Forelimb muscle (tissue), 1 donor: ENCODE measurements at regions not wholly inside any gene's neighbourhood (a gene's known extent, or its start where the extent isn't known, plus 50 kb on each side); places are given as distances from the start of the nearest gene placed in this dataset.

Source experiments
- DNase-seq: peaks from one replicate; pipeline ENCODE4 v3.0.0-alpha.2; 2013; ENCODE audit warnings: low read depth

GRCh38 chr2:211133766-211134165 lies 577.4 kb downstream of the CPS1 start:
- no peak for DNase-seq

GRCh38 chr2:211138551-211138950 lies 582.2 kb downstream of the CPS1 start:
- DNase-seq, result no peak

- DNase-seq, result no peak
These were observed 585.2 kb downstream of the CPS1 start for GRCh38 chr2:211141646-211142045.

GRCh38 chr2:211144078-211144477 lies 587.7 kb downstream of the CPS1 start:
- DNase-seq, result no peak

GRCh38 chr2:211144974-211145665 lies 588.7 kb downstream of the CPS1 start:
- no peak for DNase-seq

- DNase-seq, result no peak
These were observed 593.3 kb downstream of the CPS1 start for GRCh38 chr2:211149731-211150130.

GRCh38 chr2:211157211-211157610 lies 600.8 kb downstream of the CPS1 start:
- no peak for DNase-seq

- peak; percentile 29 for DNase-seq
These were observed 601.6 kb downstream of the CPS1 start for GRCh38 chr2:211157856-211158463.

GRCh38 chr2:211159972-211160371 lies 603.6 kb downstream of the CPS1 start:
- DNase-seq, result no peak

GRCh38 chr2:211161236-211161635 lies 604.8 kb downstream of the CPS1 start:
- DNase-seq, result no peak

- no peak for DNase-seq
These were observed 606.5 kb downstream of the CPS1 start for GRCh38 chr2:211162911-211163310.

GRCh38 chr2:211170843-211171242 lies 614.4 kb downstream of the CPS1 start:
- DNase-seq, result no peak

GRCh38 chr2:211174021-211174420 lies 617.6 kb downstream of the CPS1 start:
- DNase-seq, result no peak

GRCh38 chr2:211174631-211175030 lies 618.2 kb downstream of the CPS1 start:
- DNase-seq, result no peak

- no peak for DNase-seq
These were observed 619.6 kb downstream of the CPS1 start for GRCh38 chr2:211175956-211176355.

GRCh38 chr2:211176514-211177141 lies 620.2 kb downstream of the CPS1 start:
- no peak for DNase-seq

GRCh38 chr2:211181626-211182025 lies 625.2 kb downstream of the CPS1 start:
- no peak for DNase-seq

GRCh38 chr2:211187602-211188001 lies 631.2 kb downstream of the CPS1 start:
- DNase-seq, result no peak

- no peak for DNase-seq
These were observed 647.6 kb downstream of the CPS1 start for GRCh38 chr2:211203986-211204385.

- no peak for DNase-seq
These were observed 648.1 kb downstream of the CPS1 start for GRCh38 chr2:211204456-211204855.

GRCh38 chr2:211204902-211205301 lies 648.5 kb downstream of the CPS1 start:
- no peak for DNase-seq

- DNase-seq, result no peak
These were observed 649.0 kb downstream of the CPS1 start for GRCh38 chr2:211205358-211205757.

- no peak for DNase-seq
These were observed 649.4 kb downstream of the CPS1 start for GRCh38 chr2:211205836-211206235.
